GM12878 (cell line): ENCODE measurements at regions not wholly inside any gene's neighbourhood (a gene's known extent, or its start where the extent isn't known, plus 50 kb on each side); places are given as distances from the start of the nearest gene placed in this dataset.

Experiments used
- ATAC-seq: fragments of 200-7000 bp; cut with Tn5 transposase; 3 replicates; pipeline ENCODE4 v1.9.1; 2020; ENCODE audit warnings: mild to moderate bottlenecking, moderate library complexity
- BruUV-seq: library from RNA; stranded (reverse); fragments of 400-500 nt; replicated peaks from 2 replicates; lab custom pipeline; 2021; lab: Mats Ljungman, UMichigan
- CTCF ChIA-PET: fragments of 300-600 bp; sonication (Branson Sonifier 250); formaldehyde crosslinking; extraction: SDS; loops from one replicate; lab custom pipeline; 2021; ENCODE audit warnings: inconsistent platforms; lab: Yijun Ruan, JAX
- POLR2A ChIA-PET: fragments of 350-600 bp; formaldehyde crosslinking; extraction: SDS; loops from one replicate; lab custom pipeline; 2021; ENCODE audit warnings: inconsistent platforms; lab: Charles Lee
- RAD21 ChIA-PET: fragments of 300-600 bp; sonication (Branson Sonifier 250); formaldehyde crosslinking; loops from one replicate; lab custom pipeline; 2023; ENCODE audit warnings: antibody characterized with exemption; ENCODE audit not compliant: unreplicated experiment; lab: Charles Lee
- SMC1A ChIA-PET: fragments of 300-600 bp; sonication (Branson Sonifier 250); formaldehyde crosslinking; loops from one replicate; lab custom pipeline; 2023; ENCODE audit not compliant: unreplicated experiment, uncharacterized antibody; lab: Charles Lee
- DNase-seq: peaks from one replicate; pipeline ENCODE4 v3.0.0-alpha.2; 2011; ENCODE audit warnings: low read depth, low spot score
- FAIRE-seq: peaks from 3 replicates; lab custom pipeline; 2011; peaks lifted over from hg19 to GRCh38; lab: Jason Lieb, UNC
- H2AFZ ChIP-seq: 2 replicates; pipeline ENCODE4 v1.6.0; 2011; ENCODE audit warnings: low read depth, low read length, control low read depth; ENCODE audit not compliant: control insufficient read depth
- H3K27ac ChIP-seq: 2 replicates; pipeline ENCODE4 v1.5.1; 2011; ENCODE audit warnings: control low read depth; ENCODE audit not compliant: control insufficient read depth, insufficient read depth
- H3K27me3 ChIP-seq, 2 experiments: replicated peaks in 1 of 2; 2 replicates each; pipeline versions ENCODE4 v1.6.0 to v1.6.1; 2011; ENCODE audit warnings: low read length in 1 of 2; ENCODE audit not compliant: control insufficient read depth in 2 of 2, insufficient read depth in 2 of 2
- H3K36me3 ChIP-seq, 2 experiments: 2 replicates each; pipeline ENCODE4 v1.5.1; 2011; ENCODE audit warnings: low read length in 1 of 2; ENCODE audit not compliant: control insufficient read depth in 2 of 2, insufficient read depth in 2 of 2
- H3K4me1 ChIP-seq: 2 replicates; pipeline ENCODE4 v1.6.1; 2011; ENCODE audit warnings: mild to moderate bottlenecking, low read length, moderate library complexity, mixed read lengths; ENCODE audit not compliant: control insufficient read depth, insufficient read depth
- H3K4me2 ChIP-seq: 2 replicates; pipeline ENCODE4 v1.6.0; 2011; ENCODE audit warnings: control low read depth; ENCODE audit not compliant: control insufficient read depth, insufficient read depth
- H3K4me3 ChIP-seq: fragments of 200-600 bp; sonication (generic); 2 replicates; pipeline ENCODE4 v1.5.1; 2016
- H3K79me2 ChIP-seq: 2 replicates; pipeline ENCODE4 v1.6.0; 2011; ENCODE audit warnings: low read length; ENCODE audit not compliant: control insufficient read depth, insufficient read depth
- H3K9ac ChIP-seq: 2 replicates; pipeline ENCODE4 v1.8.0; 2011; ENCODE audit warnings: low read length, control low read depth, mixed read lengths; ENCODE audit not compliant: control insufficient read depth, insufficient read depth
- H3K9me3 ChIP-seq: replicated peaks from 3 replicates; pipeline ENCODE4 v1.5.1; 2011; ENCODE audit warnings: mild to moderate bottlenecking, low read length; ENCODE audit not compliant: control insufficient read depth, insufficient read depth
- H4K20me1 ChIP-seq: 2 replicates; pipeline ENCODE4 v1.6.0; 2011; ENCODE audit not compliant: control insufficient read depth, insufficient read depth
- ATF3 ChIP-seq: IDR thresholded peaks from 2 replicates; pipeline ENCODE4 v1.6.1; 2011; ENCODE audit warnings: low read depth, mild to moderate bottlenecking, low read length, moderate library complexity, borderline replicate concordance; ENCODE audit errors: extremely low read depth
- BCLAF1 ChIP-seq: fragments of 450-650 bp; IDR thresholded peaks from 2 replicates; pipeline ENCODE4 v1.6.1; 2017; ENCODE audit warnings: antibody characterized with exemption, mild to moderate bottlenecking, moderate library complexity
- BRCA1 ChIP-seq: IDR thresholded peaks from 2 replicates; pipeline ENCODE4 v1.6.1; 2011; ENCODE audit warnings: low read depth, low read length, improper control_type of control experiment
- CHD4 ChIP-seq: fragments of 200-600 bp; sonication (generic); IDR thresholded peaks from 2 replicates; pipeline ENCODE4 v1.6.1; 2016; ENCODE audit warnings: mild to moderate bottlenecking
- EED ChIP-seq: sonication (generic); IDR thresholded peaks from 2 replicates; pipeline ENCODE4 v1.6.1; 2016; ENCODE audit warnings: antibody characterized with exemption, low read depth
- HDAC2 ChIP-seq: fragments of 200-600 bp; sonication (generic); IDR thresholded peaks from 2 replicates; pipeline ENCODE4 v1.6.1; 2017
- IKZF1 ChIP-seq: fragments of 450-650 bp; conservative IDR thresholded peaks from 2 replicates; pipeline ENCODE4 v1.6.1; 2017; ENCODE audit warnings: antibody characterized with exemption, mild to moderate bottlenecking
- MTA2 ChIP-seq: fragments of 450-650 bp; IDR thresholded peaks from 2 replicates; pipeline ENCODE4 v1.6.1; 2016; ENCODE audit warnings: low read depth, mild to moderate bottlenecking, moderate library complexity
- PML ChIP-seq: IDR thresholded peaks from 2 replicates; pipeline ENCODE4 v1.6.1; 2012; ENCODE audit warnings: low read length, inconsistent platforms
- RB1 ChIP-seq: fragments of 450-650 bp; formaldehyde crosslinking; IDR thresholded peaks from 2 replicates; pipeline ENCODE4 v1.6.1; 2017; ENCODE audit warnings: mild to moderate bottlenecking, borderline replicate concordance
- SMAD1 ChIP-seq: fragments of 450-650 bp; IDR thresholded peaks from 2 replicates; pipeline ENCODE4 v1.6.1; 2018; ENCODE audit warnings: mild to moderate bottlenecking, low read depth; ENCODE audit not compliant: partially characterized antibody
- TBL1XR1 ChIP-seq: IDR thresholded peaks from 2 replicates; pipeline ENCODE4 v1.6.1; 2012; ENCODE audit warnings: low read depth, low read length, improper control_type of control experiment
- USF1 ChIP-seq: IDR thresholded peaks from 2 replicates; pipeline ENCODE4 v1.6.1; 2011; ENCODE audit warnings: borderline replicate concordance, low read depth, mild to moderate bottlenecking, moderate library complexity, mixed read lengths, low read length; ENCODE audit not compliant: insufficient read depth; ENCODE audit errors: extremely low read length
- ZBTB33 ChIP-seq: fragments of 450-650 bp; IDR thresholded peaks from 2 replicates; pipeline ENCODE4 v1.6.1; 2017; ENCODE audit warnings: mild to moderate bottlenecking
- WGBS: methylation state at CpG from one replicate; pipeline ENCODE4 v1.1.6; 2016; ENCODE audit warnings: low lambda C conversion rate; ENCODE audit not compliant: insufficient replicate concordance, insufficient coverage; ENCODE audit errors: missing lambda C conversion rate; 5-methylcytosine and 5-hydroxymethylcytosine counted together
- in situ Hi-C: fragments of 300-500 bp; cut with MboI; formaldehyde crosslinking; loops from 9 replicates; pipeline ENCODE4 v1.14.3; 2018; ENCODE audit warnings: mixed read lengths
- intact Hi-C: fragments of 100-400 bp; cut with micrococcal nuclease; formaldehyde crosslinking; loops from one replicate; pipeline ENCODE4 v1.14.2; 2022; ENCODE audit not compliant: unreplicated experiment

GRCh38 chr5:18489703-18490102 is 855.4 kb downstream of the TAF11L14 start:
- RAD21 ChIA-PET = no interaction called here
- no peaks in the 10 kb centered on the region for H4K20me1 ChIP-seq
- WGBS = 0% methylated on average over 1 of the region's 1 CpG
- H3K9me3 ChIP-seq = no peaks in the 10 kb centered on the region
- no peak overlapping the region for H3K9ac ChIP-seq
- SMC1A ChIA-PET = no interaction called here
- H3K27ac ChIP-seq = no peak overlapping the region
- no peak overlapping the region for H2AFZ ChIP-seq
- POLR2A ChIA-PET = no interaction called here
- H3K27me3 ChIP-seq = no peaks in the 10 kb centered on the region
- H3K79me2 ChIP-seq = no peaks in the 10 kb centered on the region
- H3K4me3 ChIP-seq = no peak overlapping the region
- BruUV-seq = no TSS peak
- TF ChIP-seq BRCA1 = no peak
- TF ChIP-seq ZBTB33 = no peak
- no peak for TF ChIP-seq CHD4
- TF ChIP-seq IKZF1 = no peak
- no peak for TF ChIP-seq TBL1XR1
- TF ChIP-seq, all 136 proteins: peak for 0
- DNase-seq = no peak
- CTCF ChIA-PET = no interaction called here
- intact Hi-C loops (no loop called here), in situ Hi-C loops (no loop called here)
- no peak for FAIRE-seq
- Histone ChIP-seq H3K4me2 (no peak overlapping the region), H3K4me1 (no peaks in the 10 kb centered on the region), H3K36me3 (no peaks in the 10 kb centered on the region)
- ATAC-seq = no peak

GRCh38 chr5:18491349-18491748 is 857.1 kb downstream of the TAF11L14 start:
- in situ Hi-C loops (no loop called here), intact Hi-C loops (no loop called here)
- no peaks in the 10 kb centered on the region for H3K79me2 ChIP-seq
- no peak overlapping the region for H3K4me2 ChIP-seq
- no peak for DNase-seq
- 53% methylated on average over 1 of the region's 1 CpG for WGBS
- H3K27me3 ChIP-seq = no peaks in the 10 kb centered on the region
- H3K27ac ChIP-seq = no peak overlapping the region
- no peak for FAIRE-seq
- BruUV-seq = no TSS peak
- H3K4me3 ChIP-seq = no peak overlapping the region
- no peak overlapping the region for H2AFZ ChIP-seq
- ATAC-seq = no peak
- ChIA-PET CTCF (no interaction called here), POLR2A (no interaction called here), RAD21 (no interaction called here), SMC1A (no interaction called here)
- H4K20me1 ChIP-seq = no peaks in the 10 kb centered on the region
- no peaks in the 10 kb centered on the region for H3K4me1 ChIP-seq
- H3K36me3 ChIP-seq = no peaks in the 10 kb centered on the region
- H3K9ac ChIP-seq = no peak overlapping the region
- H3K9me3 ChIP-seq = no peaks in the 10 kb centered on the region
- TF ChIP-seq ATF3 = no peak
- no peak for TF ChIP-seq RB1
- TF ChIP-seq EED = no peak
- TF ChIP-seq SMAD1 = no peak
- no peak for TF ChIP-seq MTA2
- no peak for TF ChIP-seq HDAC2
- no peak for TF ChIP-seq BCLAF1
- no peak for TF ChIP-seq PML
- TF ChIP-seq USF1 = no peak
